Caco-2 (cell line): ENCODE measurements at regions not wholly inside any gene's neighbourhood (a gene's known extent, or its start where the extent isn't known, plus 50 kb on each side); places are given as distances from the start of the nearest gene placed in this dataset.

Experiments
- BruUV-seq: library from RNA; stranded (reverse); fragments of 400-500 nt; replicated peaks from 2 replicates; lab custom pipeline; 2021; lab: Mats Ljungman, UMichigan
- CTCF ChIA-PET: fragments of 300-600 bp; sonication (Branson Sonifier 250); formaldehyde crosslinking; loops from one replicate; lab custom pipeline; 2022; ENCODE audit warnings: antibody characterized with exemption; lab: Charles Lee
- POLR2A ChIA-PET: fragments of 300-600 bp; sonication (Branson Sonifier 250); formaldehyde crosslinking; loops from one replicate; lab custom pipeline; 2022; ENCODE audit warnings: antibody characterized with exemption; lab: Charles Lee
- DNase-seq, 2 experiments: peaks; one replicate each; pipeline versions ENCODE4 v3.0.0 to v3.0.0-alpha.2; 2020 to 2022
- H3K27me3 ChIP-seq: replicated peaks from 2 replicates; pipeline ENCODE4 v1.6.0; 2011; ENCODE audit warnings: low read length; ENCODE audit not compliant: control insufficient read depth, insufficient read depth
- H3K36me3 ChIP-seq: 2 replicates; pipeline ENCODE4 v1.5.1; 2011; ENCODE audit warnings: low read length; ENCODE audit not compliant: control insufficient read depth, insufficient read depth
- H3K4me1 ChIP-seq: fragments of 250-450 bp; sonication (Bioruptor Pico); 2 replicates; pipeline ENCODE4 v1.5.1; 2020; ENCODE audit warnings: mild to moderate bottlenecking
- H3K4me3 ChIP-seq: 2 replicates; pipeline ENCODE4 v1.5.1; 2011; ENCODE audit warnings: low read depth, mild to moderate bottlenecking, control low read depth, low read length
- H3K9me3 ChIP-seq: fragments of 250-450 bp; sonication (Bioruptor Pico); 2 replicates; pipeline ENCODE4 v1.5.1; 2020; ENCODE audit warnings: mild to moderate bottlenecking, moderate library complexity
- H3K27ac Mint-ChIP-seq: one replicate; pipeline ENCODE4 v1.8.0; 2022; ENCODE audit warnings: mixed read lengths; ENCODE audit not compliant: unreplicated experiment
- H3K27me3 Mint-ChIP-seq: one replicate; pipeline ENCODE4 v1.8.0; 2022; ENCODE audit warnings: mixed read lengths; ENCODE audit not compliant: insufficient read depth, unreplicated experiment
- H3K36me3 Mint-ChIP-seq: one replicate; pipeline ENCODE4 v1.8.0; 2022; ENCODE audit warnings: mild to moderate bottlenecking, mixed read lengths; ENCODE audit not compliant: insufficient read depth, unreplicated experiment
- H3K4me1 Mint-ChIP-seq: one replicate; pipeline ENCODE4 v1.8.0; 2022; ENCODE audit warnings: low read depth, mixed read lengths; ENCODE audit not compliant: unreplicated experiment
- H3K4me3 Mint-ChIP-seq: one replicate; pipeline ENCODE4 v1.8.0; 2022; ENCODE audit warnings: mild to moderate bottlenecking, moderate library complexity, mixed read lengths; ENCODE audit not compliant: unreplicated experiment
- H3K9me3 Mint-ChIP-seq: one replicate; pipeline ENCODE4 v1.8.0; 2022; ENCODE audit warnings: mixed read lengths; ENCODE audit not compliant: unreplicated experiment
- intact Hi-C: fragments of 100-400 bp; cut with micrococcal nuclease; formaldehyde crosslinking; loops from one replicate; pipeline ENCODE4 v1.10.0; 2022; ENCODE audit not compliant: unreplicated experiment
- TF ChIP-seq, protein P1 (sequence below), 2 experiments: fragments of 200-600 bp in 1 of 2; IDR thresholded peaks; 1 replicate in 1 of 2; 2 replicates in 1 of 2; pipeline versions ENCODE4 v1.5.1 to v1.8.0; 2011 to 2022; ENCODE audit warnings: antibody characterized with exemption in 1 of 2, control low read depth in 1 of 2, inconsistent platforms in 1 of 2, low read depth in 1 of 2, low read length in 1 of 2, mild to moderate bottlenecking in 1 of 2, moderate library complexity in 1 of 2; ENCODE audit not compliant: insufficient read depth in 1 of 2, severe bottlenecking in 1 of 2, unreplicated experiment in 1 of 2

DNA sequence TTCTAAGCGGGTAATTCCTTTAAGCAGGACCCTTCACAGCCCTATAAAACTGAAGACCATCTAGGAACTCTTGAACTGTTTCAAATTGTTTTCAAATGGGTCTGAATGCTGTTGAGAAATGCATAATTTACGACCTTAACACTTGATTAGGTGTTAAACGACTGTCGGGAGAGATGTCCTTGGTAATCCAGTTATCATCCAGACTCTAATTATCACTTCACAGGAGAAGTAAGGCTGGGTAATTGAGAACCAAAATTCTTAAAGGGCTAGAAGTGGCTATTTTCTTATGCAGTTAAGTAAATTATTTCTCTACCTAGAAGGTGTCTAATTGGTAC, 276.7 kb upstream of the TBC1D5 start:
- no peaks in the 10 kb centered on the region for H3K9me3 ChIP-seq
- Mint-ChIP-seq H3K27ac (no peak overlapping the region), H3K4me3 (no peak overlapping the region), H3K9me3 (no peaks in the 10 kb centered on the region), H3K27me3 (peaks cover 7% of the 10 kb centered on the region), H3K36me3 (no peaks in the 10 kb centered on the region), H3K4me1 (no peaks in the 10 kb centered on the region)
- BruUV-seq: no TSS peak
- H3K4me3 ChIP-seq: no peak overlapping the region
- H3K36me3 ChIP-seq: no peaks in the 10 kb centered on the region
- no peak for DNase-seq
- TF ChIP-seq, protein P1, sequence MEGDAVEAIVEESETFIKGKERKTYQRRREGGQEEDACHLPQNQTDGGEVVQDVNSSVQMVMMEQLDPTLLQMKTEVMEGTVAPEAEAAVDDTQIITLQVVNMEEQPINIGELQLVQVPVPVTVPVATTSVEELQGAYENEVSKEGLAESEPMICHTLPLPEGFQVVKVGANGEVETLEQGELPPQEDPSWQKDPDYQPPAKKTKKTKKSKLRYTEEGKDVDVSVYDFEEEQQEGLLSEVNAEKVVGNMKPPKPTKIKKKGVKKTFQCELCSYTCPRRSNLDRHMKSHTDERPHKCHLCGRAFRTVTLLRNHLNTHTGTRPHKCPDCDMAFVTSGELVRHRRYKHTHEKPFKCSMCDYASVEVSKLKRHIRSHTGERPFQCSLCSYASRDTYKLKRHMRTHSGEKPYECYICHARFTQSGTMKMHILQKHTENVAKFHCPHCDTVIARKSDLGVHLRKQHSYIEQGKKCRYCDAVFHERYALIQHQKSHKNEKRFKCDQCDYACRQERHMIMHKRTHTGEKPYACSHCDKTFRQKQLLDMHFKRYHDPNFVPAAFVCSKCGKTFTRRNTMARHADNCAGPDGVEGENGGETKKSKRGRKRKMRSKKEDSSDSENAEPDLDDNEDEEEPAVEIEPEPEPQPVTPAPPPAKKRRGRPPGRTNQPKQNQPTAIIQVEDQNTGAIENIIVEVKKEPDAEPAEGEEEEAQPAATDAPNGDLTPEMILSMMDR (IDR thresholded peaks at IDR 0.05; ENCODE audit: insufficient read depth in 1 of 2, low read depth in 1 of 2, low read length in 1 of 2, severe bottlenecking in 1 of 2, unreplicated experiment in 1 of 2): no peak
- intact Hi-C loops: no loop called here
- POLR2A ChIA-PET: no interaction called here
- CTCF ChIA-PET: no interaction called here
- H3K27me3 ChIP-seq: no peaks in the 10 kb centered on the region; the same call in 1 of the 2 replicates
- H3K4me1 ChIP-seq: no peaks in the 10 kb centered on the region

DNA sequence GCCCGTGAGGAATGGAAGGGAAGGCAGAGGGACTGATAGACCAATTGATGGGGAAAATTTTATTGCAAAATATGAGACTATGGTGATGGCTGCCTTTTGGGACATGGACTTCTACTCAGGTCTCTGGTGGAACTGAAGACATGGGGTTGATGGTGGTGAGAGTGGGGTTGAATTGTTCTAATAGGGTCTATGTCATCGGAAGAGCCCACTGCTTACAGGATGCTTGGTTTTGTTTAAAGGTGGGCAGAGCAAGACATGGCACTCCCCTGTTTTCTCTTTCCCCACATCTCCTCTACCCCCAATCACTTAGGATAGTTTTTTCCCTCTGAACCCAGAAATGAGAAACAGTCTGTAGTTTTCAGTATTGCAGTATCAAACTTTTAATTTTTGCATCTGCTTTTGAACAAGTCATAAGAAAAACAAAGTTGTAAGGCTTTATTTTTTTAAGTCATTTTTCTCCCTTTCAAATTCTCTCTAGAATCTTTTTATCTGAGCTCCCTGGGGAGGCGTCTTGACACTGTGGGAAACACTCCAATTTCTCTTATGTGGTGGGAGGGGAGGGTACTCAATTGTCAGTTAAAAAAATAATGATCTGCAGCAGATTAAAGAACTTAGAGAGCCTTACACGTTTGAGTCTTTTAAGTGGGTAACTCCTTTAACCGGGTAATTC, 276.2 kb upstream of the TBC1D5 start:
- intact Hi-C loops: no loop called here
- no TSS peak for BruUV-seq
- no peaks in the 10 kb centered on the region for H3K36me3 ChIP-seq
- no peaks in the 10 kb centered on the region; the same call in 1 of the 2 replicates for H3K27me3 ChIP-seq
- no peak overlapping the region for H3K4me3 ChIP-seq
- H3K36me3 Mint-ChIP-seq: no peaks in the 10 kb centered on the region
- H3K4me1 ChIP-seq: no peaks in the 10 kb centered on the region
- POLR2A ChIA-PET: no interaction called here
- DNase-seq: no peak
- H3K4me3 Mint-ChIP-seq: no peak overlapping the region
- H3K27ac Mint-ChIP-seq: no peak overlapping the region
- no peaks in the 10 kb centered on the region for H3K9me3 Mint-ChIP-seq
- H3K9me3 ChIP-seq: no peaks in the 10 kb centered on the region
- H3K4me1 Mint-ChIP-seq: no peaks in the 10 kb centered on the region
- CTCF ChIA-PET: no interaction called here
- TF ChIP-seq, protein P1 (IDR thresholded peaks at IDR 0.05; ENCODE audit: insufficient read depth in 1 of 2, low read depth in 1 of 2, low read length in 1 of 2, severe bottlenecking in 1 of 2, unreplicated experiment in 1 of 2): no peak
- peaks cover 7% of the 10 kb centered on the region for H3K27me3 Mint-ChIP-seq

DNA sequence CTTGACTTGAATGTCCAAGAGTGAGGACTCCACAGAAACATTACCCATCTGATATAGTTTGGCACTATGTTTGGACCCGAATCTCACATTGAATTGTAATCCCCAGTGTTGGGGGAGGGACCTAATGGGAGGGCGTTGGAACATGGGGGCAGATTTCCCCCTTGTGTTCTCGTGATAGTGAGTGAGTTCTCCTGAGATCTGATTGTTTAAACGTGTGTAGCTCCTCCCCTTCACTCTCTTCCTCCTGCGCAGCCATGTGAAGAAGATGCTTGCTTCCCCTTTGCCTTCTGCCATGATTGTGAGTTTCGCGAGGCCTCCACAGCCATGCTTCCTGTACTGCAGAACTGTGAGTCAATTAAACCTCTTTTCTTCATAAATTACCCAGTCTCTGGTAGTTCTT, 273.9 kb upstream of the TBC1D5 start:
- no peaks in the 10 kb centered on the region for H3K27me3 ChIP-seq
- Mint-ChIP-seq H3K27me3 (peaks cover 7% of the 10 kb centered on the region), H3K4me3 (no peak overlapping the region), H3K27ac (no peak overlapping the region), H3K9me3 (no peaks in the 10 kb centered on the region), H3K36me3 (no peaks in the 10 kb centered on the region), H3K4me1 (no peaks in the 10 kb centered on the region)
- no peak for DNase-seq
- CTCF ChIA-PET: no interaction called here
- no peaks in the 10 kb centered on the region for H3K36me3 ChIP-seq
- no peak overlapping the region for H3K4me3 ChIP-seq
- POLR2A ChIA-PET: no interaction called here
- no TSS peak for BruUV-seq
- H3K4me1 ChIP-seq: no peaks in the 10 kb centered on the region
- no peaks in the 10 kb centered on the region for H3K9me3 ChIP-seq
- intact Hi-C loops: no loop called here
- TF ChIP-seq, protein P1 (IDR thresholded peaks at IDR 0.05; ENCODE audit: insufficient read depth in 1 of 2, low read depth in 1 of 2, low read length in 1 of 2, severe bottlenecking in 1 of 2, unreplicated experiment in 1 of 2): no peak
